ENCODE measurements at regions not wholly inside any gene's neighbourhood (a gene's known extent, or its start where the extent isn't known, plus 50 kb on each side); places are given as distances from the start of the nearest gene placed in this dataset.

DNA sequence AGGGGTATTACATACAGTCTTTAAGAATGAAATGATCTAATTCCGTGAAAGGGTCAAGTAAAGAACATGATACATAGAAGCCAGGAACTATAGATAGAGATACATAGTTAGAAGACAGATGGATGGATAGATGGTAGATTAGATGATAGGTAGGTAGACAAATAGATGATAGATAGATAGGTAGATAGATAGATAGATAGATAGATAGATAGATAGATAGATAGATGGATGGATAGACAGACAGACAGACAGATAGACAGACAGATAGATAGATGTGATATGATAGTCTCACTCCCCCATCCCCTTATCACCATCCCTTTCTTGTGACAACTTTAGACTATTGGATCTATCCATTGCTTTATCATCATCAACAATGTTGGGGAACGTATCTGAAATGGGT, 448.2 kb downstream of the METTL4 start:
- H3K27me3 ChIP-seq (ENCODE audit: control insufficient read depth in 4 of 4, insufficient read depth in 4 of 4, low read length in 3 of 4): peaks cover 0 to 4% (median 0%) of the 10 kb centered on the region in 4 donors
- no peak overlapping the region for H3K4me3 ChIP-seq (ENCODE audit: low read depth in 1 of 3, low read length in 3 of 3)
- no peak overlapping the region for H3K9ac ChIP-seq (ENCODE audit: low read depth in 1 of 2, low read length in 2 of 2)
- WGBS: 81% methylated on average over 2 of the region's 2 CpGs
- H3K36me3 ChIP-seq (ENCODE audit: control insufficient read depth in 4 of 4, insufficient read depth in 3 of 4, low read depth in 1 of 4, low read length in 3 of 4): no peaks in the 10 kb centered on the region
- TF ChIP-seq, protein P1, sequence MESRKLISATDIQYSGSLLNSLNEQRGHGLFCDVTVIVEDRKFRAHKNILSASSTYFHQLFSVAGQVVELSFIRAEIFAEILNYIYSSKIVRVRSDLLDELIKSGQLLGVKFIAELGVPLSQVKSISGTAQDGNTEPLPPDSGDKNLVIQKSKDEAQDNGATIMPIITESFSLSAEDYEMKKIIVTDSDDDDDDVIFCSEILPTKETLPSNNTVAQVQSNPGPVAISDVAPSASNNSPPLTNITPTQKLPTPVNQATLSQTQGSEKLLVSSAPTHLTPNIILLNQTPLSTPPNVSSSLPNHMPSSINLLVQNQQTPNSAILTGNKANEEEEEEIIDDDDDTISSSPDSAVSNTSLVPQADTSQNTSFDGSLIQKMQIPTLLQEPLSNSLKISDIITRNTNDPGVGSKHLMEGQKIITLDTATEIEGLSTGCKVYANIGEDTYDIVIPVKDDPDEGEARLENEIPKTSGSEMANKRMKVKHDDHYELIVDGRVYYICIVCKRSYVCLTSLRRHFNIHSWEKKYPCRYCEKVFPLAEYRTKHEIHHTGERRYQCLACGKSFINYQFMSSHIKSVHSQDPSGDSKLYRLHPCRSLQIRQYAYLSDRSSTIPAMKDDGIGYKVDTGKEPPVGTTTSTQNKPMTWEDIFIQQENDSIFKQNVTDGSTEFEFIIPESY (IDR thresholded peaks at IDR 0.05): no peak
- TF ChIP-seq TAF1 (conservative IDR thresholded peaks at IDR 0.05): no peak
- TF ChIP-seq, protein P2, sequence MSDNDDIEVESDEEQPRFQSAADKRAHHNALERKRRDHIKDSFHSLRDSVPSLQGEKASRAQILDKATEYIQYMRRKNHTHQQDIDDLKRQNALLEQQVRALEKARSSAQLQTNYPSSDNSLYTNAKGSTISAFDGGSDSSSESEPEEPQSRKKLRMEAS (IDR thresholded peaks at IDR 0.05): no peak
- TF ChIP-seq, protein P3, sequence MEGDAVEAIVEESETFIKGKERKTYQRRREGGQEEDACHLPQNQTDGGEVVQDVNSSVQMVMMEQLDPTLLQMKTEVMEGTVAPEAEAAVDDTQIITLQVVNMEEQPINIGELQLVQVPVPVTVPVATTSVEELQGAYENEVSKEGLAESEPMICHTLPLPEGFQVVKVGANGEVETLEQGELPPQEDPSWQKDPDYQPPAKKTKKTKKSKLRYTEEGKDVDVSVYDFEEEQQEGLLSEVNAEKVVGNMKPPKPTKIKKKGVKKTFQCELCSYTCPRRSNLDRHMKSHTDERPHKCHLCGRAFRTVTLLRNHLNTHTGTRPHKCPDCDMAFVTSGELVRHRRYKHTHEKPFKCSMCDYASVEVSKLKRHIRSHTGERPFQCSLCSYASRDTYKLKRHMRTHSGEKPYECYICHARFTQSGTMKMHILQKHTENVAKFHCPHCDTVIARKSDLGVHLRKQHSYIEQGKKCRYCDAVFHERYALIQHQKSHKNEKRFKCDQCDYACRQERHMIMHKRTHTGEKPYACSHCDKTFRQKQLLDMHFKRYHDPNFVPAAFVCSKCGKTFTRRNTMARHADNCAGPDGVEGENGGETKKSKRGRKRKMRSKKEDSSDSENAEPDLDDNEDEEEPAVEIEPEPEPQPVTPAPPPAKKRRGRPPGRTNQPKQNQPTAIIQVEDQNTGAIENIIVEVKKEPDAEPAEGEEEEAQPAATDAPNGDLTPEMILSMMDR (IDR thresholded peaks at IDR 0.05; ENCODE audit: low read depth, low read length, missing input control): no peak
- no peak for TF ChIP-seq HNF4A (conservative IDR thresholded peaks at IDR 0.05)
- TF ChIP-seq, protein P4, sequence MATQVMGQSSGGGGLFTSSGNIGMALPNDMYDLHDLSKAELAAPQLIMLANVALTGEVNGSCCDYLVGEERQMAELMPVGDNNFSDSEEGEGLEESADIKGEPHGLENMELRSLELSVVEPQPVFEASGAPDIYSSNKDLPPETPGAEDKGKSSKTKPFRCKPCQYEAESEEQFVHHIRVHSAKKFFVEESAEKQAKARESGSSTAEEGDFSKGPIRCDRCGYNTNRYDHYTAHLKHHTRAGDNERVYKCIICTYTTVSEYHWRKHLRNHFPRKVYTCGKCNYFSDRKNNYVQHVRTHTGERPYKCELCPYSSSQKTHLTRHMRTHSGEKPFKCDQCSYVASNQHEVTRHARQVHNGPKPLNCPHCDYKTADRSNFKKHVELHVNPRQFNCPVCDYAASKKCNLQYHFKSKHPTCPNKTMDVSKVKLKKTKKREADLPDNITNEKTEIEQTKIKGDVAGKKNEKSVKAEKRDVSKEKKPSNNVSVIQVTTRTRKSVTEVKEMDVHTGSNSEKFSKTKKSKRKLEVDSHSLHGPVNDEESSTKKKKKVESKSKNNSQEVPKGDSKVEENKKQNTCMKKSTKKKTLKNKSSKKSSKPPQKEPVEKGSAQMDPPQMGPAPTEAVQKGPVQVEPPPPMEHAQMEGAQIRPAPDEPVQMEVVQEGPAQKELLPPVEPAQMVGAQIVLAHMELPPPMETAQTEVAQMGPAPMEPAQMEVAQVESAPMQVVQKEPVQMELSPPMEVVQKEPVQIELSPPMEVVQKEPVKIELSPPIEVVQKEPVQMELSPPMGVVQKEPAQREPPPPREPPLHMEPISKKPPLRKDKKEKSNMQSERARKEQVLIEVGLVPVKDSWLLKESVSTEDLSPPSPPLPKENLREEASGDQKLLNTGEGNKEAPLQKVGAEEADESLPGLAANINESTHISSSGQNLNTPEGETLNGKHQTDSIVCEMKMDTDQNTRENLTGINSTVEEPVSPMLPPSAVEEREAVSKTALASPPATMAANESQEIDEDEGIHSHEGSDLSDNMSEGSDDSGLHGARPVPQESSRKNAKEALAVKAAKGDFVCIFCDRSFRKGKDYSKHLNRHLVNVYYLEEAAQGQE (IDR thresholded peaks at IDR 0.05): no peak
- no peak for TF ChIP-seq FOXA2 (IDR thresholded peaks at IDR 0.05)
- TF ChIP-seq, protein P5, sequence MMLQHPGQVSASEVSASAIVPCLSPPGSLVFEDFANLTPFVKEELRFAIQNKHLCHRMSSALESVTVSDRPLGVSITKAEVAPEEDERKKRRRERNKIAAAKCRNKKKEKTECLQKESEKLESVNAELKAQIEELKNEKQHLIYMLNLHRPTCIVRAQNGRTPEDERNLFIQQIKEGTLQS (IDR thresholded peaks at IDR 0.05): no peak
- no peak for TF ChIP-seq HNF4G (IDR thresholded peaks at IDR 0.05)
- no peak for TF ChIP-seq FOXA1 (IDR thresholded peaks at IDR 0.05)
- TF ChIP-seq RAD21 (IDR thresholded peaks at IDR 0.05): no peak
- no peak for TF ChIP-seq NR2F2 (IDR thresholded peaks at IDR 0.05)
- no peak for TF ChIP-seq GABPA (IDR thresholded peaks at IDR 0.05 in 1 of 2, conservative IDR thresholded peaks at IDR 0.05 in 1 of 2)
- no peak for TF ChIP-seq EGR1 (IDR thresholded peaks at IDR 0.05; ENCODE audit: low read depth in 2 of 2)
- TF ChIP-seq YY1 (IDR thresholded peaks at IDR 0.05): no peak
- TF ChIP-seq RXRA (IDR thresholded peaks at IDR 0.05): no peak
- no peaks in the 10 kb centered on the region for H3K4me1 ChIP-seq (ENCODE audit: control insufficient read depth in 4 of 4, insufficient read depth in 4 of 4, low read length in 3 of 4)
- H3K27ac ChIP-seq (ENCODE audit: low read depth in 1 of 2, low read length in 2 of 2): no peak overlapping the region
- no peaks in the 10 kb centered on the region for H3K9me3 ChIP-seq (ENCODE audit: control insufficient read depth in 4 of 4, low read length in 3 of 4)
- no peak for DNase-seq (ENCODE audit: low spot score)

DNA sequence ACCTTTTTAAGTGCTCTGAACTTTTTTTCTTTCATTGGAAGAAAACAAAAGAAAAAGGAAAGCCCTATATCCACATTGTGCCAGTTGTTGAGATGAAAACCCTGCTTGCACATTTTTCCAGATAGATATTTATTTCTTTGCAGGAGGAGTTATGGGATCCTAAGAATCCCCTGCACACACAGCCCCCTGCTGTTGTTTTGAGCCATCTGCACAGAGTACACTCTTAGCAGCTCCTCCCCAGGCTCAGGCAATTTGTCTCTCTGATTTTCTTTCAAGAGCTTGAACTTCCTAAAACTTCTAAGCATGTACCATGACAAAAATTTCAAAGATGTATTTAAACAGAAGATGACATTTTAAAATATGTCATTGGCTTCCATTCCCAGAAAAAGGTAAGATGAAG, 436.9 kb downstream of the METTL4 start:
- no peak for DNase-seq (ENCODE audit: low spot score)
- TF ChIP-seq YY1 (IDR thresholded peaks at IDR 0.05) (no peak), JUND (IDR thresholded peaks at IDR 0.05) (no peak), TAF1 (conservative IDR thresholded peaks at IDR 0.05) (no peak), FOXA1 (IDR thresholded peaks at IDR 0.05) (no peak), HNF4A (conservative IDR thresholded peaks at IDR 0.05) (no peak), SP1 (IDR thresholded peaks at IDR 0.05) (no peak), RXRA (IDR thresholded peaks at IDR 0.05) (no peak)
- TF ChIP-seq, protein P5 (IDR thresholded peaks at IDR 0.05): no peak
- TF ChIP-seq, protein P2 (IDR thresholded peaks at IDR 0.05): no peak
- TF ChIP-seq, protein P1 (IDR thresholded peaks at IDR 0.05): no peak
- TF ChIP-seq, protein P3 (IDR thresholded peaks at IDR 0.05; ENCODE audit: low read depth, low read length, missing input control): no peak
- no peaks in the 10 kb centered on the region for H3K4me1 ChIP-seq (ENCODE audit: control insufficient read depth in 4 of 4, insufficient read depth in 4 of 4, low read length in 3 of 4)

More for the DNA sequence above, 436.9 kb downstream of the METTL4 start:
- no peaks in the 10 kb centered on the region for H3K36me3 ChIP-seq (ENCODE audit: control insufficient read depth in 4 of 4, insufficient read depth in 3 of 4, low read depth in 1 of 4, low read length in 3 of 4)
- no peak overlapping the region for H3K9ac ChIP-seq (ENCODE audit: low read depth in 1 of 2, low read length in 2 of 2)
- H3K4me3 ChIP-seq (ENCODE audit: low read depth in 1 of 3, low read length in 3 of 3): no peak overlapping the region
- no peak overlapping the region for H3K27ac ChIP-seq (ENCODE audit: low read depth in 1 of 2, low read length in 2 of 2)
- H3K27me3 ChIP-seq (ENCODE audit: control insufficient read depth in 4 of 4, insufficient read depth in 4 of 4, low read length in 3 of 4): no peaks in the 10 kb centered on the region
- H3K9me3 ChIP-seq (ENCODE audit: control insufficient read depth in 4 of 4, low read length in 3 of 4): no peaks in the 10 kb centered on the region
